ENCODE measurements at regions not wholly inside any gene's neighbourhood (a gene's known extent, or its start where the extent isn't known, plus 50 kb on each side); places are given as distances from the start of the nearest gene placed in this dataset.

DNA sequence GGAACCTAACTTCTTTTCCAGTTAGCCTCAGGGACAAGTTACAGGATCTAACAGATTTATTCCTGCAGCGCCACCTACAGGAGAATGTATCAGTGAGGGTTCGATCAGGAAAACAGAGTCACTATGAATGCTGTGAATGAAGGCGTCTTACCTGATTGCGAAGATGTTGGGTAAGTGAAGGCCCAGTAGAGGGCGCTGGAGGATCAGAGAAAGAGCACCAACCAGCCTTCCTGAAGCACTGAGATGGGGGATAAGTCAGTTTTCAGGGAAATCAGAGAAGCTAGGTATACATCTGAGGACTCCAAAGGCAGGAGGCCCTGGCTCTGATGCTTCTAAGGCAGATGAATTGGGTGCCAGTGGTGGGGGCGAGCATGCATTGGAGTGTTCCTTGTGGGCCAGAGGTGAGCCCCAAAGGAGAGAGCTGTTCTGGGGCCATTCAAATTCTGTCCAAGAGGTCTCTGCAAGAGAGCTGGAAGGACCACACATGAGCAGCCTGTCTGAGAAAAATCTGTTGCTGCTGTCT is 169.9 kb upstream of the AADAT start (continued):
- TF ChIP-seq, protein P1, sequence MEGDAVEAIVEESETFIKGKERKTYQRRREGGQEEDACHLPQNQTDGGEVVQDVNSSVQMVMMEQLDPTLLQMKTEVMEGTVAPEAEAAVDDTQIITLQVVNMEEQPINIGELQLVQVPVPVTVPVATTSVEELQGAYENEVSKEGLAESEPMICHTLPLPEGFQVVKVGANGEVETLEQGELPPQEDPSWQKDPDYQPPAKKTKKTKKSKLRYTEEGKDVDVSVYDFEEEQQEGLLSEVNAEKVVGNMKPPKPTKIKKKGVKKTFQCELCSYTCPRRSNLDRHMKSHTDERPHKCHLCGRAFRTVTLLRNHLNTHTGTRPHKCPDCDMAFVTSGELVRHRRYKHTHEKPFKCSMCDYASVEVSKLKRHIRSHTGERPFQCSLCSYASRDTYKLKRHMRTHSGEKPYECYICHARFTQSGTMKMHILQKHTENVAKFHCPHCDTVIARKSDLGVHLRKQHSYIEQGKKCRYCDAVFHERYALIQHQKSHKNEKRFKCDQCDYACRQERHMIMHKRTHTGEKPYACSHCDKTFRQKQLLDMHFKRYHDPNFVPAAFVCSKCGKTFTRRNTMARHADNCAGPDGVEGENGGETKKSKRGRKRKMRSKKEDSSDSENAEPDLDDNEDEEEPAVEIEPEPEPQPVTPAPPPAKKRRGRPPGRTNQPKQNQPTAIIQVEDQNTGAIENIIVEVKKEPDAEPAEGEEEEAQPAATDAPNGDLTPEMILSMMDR (IDR thresholded peaks at IDR 0.05; ENCODE audit: control extremely low read depth in 1 of 3, insufficient read depth in 1 of 3, low read depth in 1 of 3, low read length in 3 of 3): peak; percentile 56 to 99 (median 97)
- TF ChIP-seq FOSL1 (IDR thresholded peaks at IDR 0.05; ENCODE audit: insufficient read depth, low read depth, low read length): no peak
- TF ChIP-seq KDM4A (IDR thresholded peaks at IDR 0.05; ENCODE audit: low read depth, low read length, severe bottlenecking): no peak
- TF ChIP-seq RFX5 (IDR thresholded peaks at IDR 0.05; ENCODE audit: borderline replicate concordance, low read depth, low read length): no peak
- TF ChIP-seq BCL11A (IDR thresholded peaks at IDR 0.05; ENCODE audit: low read depth in 2 of 2, low read length in 2 of 2): no peak
- peak; percentile 23 for TF ChIP-seq TAF7 (optimal IDR thresholded peaks at IDR 0.05; ENCODE audit: borderline replicate concordance, low read depth, low read length)
- TF ChIP-seq EZH2 (IDR thresholded peaks at IDR 0.05; ENCODE audit: low read depth, low read length, severe bottlenecking): no peak
- TF ChIP-seq SUZ12 (IDR thresholded peaks at IDR 0.05; ENCODE audit: low read length): no peak
- TF ChIP-seq PHF8 (conservative IDR thresholded peaks at IDR 0.05; ENCODE audit: low read depth, low read length): no peak
- TF ChIP-seq, protein P2, sequence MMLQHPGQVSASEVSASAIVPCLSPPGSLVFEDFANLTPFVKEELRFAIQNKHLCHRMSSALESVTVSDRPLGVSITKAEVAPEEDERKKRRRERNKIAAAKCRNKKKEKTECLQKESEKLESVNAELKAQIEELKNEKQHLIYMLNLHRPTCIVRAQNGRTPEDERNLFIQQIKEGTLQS (IDR thresholded peaks at IDR 0.05; ENCODE audit: insufficient read depth, low read depth, low read length): no peak
- no peak for TF ChIP-seq ZNF274 (IDR thresholded peaks at IDR 0.05; ENCODE audit: borderline replicate concordance, extremely low read depth, low read length)
- no peak for TF ChIP-seq JUN (IDR thresholded peaks at IDR 0.05; ENCODE audit: low read depth, low read length)
- TF ChIP-seq TBP (IDR thresholded peaks at IDR 0.05; ENCODE audit: low read depth, low read length): no peak
- TF ChIP-seq ASH2L (IDR thresholded peaks at IDR 0.05; ENCODE audit: low read length): no peak
